BJ (cell line): ENCODE measurements at regions not wholly inside any gene's neighbourhood (a gene's known extent, or its start where the extent isn't known, plus 50 kb on each side); places are given as distances from the start of the nearest gene placed in this dataset.

ENCODE experiments used
- CTCF ChIA-PET: fragments of 350-600 bp; formaldehyde crosslinking; extraction: SDS; loops from one replicate; lab custom pipeline; 2021; ENCODE audit warnings: antibody characterized with exemption, inconsistent platforms; lab: Yijun Ruan, JAX
- POLR2A ChIA-PET: fragments of 300-600 bp; sonication (Branson Sonifier 250); formaldehyde crosslinking; extraction: SDS; loops from one replicate; lab custom pipeline; 2021; ENCODE audit warnings: antibody characterized with exemption; lab: Charles Lee
- DNase-seq: peaks from one replicate; pipeline ENCODE4 v3.0.0-alpha.2; 2011; ENCODE audit warnings: low read depth
- H3K27me3 ChIP-seq: 2 replicates; pipeline ENCODE4 v1.6.0; 2011; ENCODE audit warnings: low read length; ENCODE audit not compliant: control insufficient read depth, insufficient read depth
- H3K36me3 ChIP-seq: 2 replicates; pipeline ENCODE4 v1.5.1; 2011; ENCODE audit warnings: low read length; ENCODE audit not compliant: control insufficient read depth, insufficient read depth
- H3K4me3 ChIP-seq: 2 replicates; pipeline ENCODE4 v1.5.1; 2011; ENCODE audit warnings: low read depth, mild to moderate bottlenecking, control low read depth, low read length
- TF ChIP-seq, protein P1 (sequence below): IDR thresholded peaks from 2 replicates; pipeline ENCODE4 v1.5.1; 2011; ENCODE audit warnings: low read depth, mild to moderate bottlenecking, control low read depth, inconsistent platforms, low read length, moderate library complexity; ENCODE audit not compliant: insufficient read depth

DNA sequence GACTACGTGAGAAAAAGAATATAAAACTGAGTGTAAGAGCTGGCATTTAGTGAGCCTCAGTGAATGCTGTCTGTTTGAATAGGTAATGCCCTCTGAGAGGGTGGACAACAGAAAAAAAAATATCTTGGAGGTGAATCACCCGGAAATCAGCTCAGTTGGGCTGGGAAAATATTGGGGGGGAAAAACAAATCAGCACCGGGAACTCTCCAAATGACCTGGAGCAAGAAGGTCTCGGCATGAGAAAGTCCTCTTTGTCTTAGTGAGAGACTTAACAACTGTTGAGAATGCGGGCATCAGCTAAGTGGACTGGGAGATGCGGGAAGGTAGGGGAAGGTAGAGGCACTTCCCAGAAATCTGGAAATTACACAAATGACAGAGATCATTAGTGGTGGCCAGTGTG, 109.4 kb upstream of the POU3F3 start:
- ChIA-PET CTCF (no interaction called here), POLR2A (no interaction called here)
- DNase-seq: no peak
- H3K4me3 ChIP-seq: no peak overlapping the region
- H3K36me3 ChIP-seq: no peaks in the 10 kb centered on the region
- TF ChIP-seq, protein P1, sequence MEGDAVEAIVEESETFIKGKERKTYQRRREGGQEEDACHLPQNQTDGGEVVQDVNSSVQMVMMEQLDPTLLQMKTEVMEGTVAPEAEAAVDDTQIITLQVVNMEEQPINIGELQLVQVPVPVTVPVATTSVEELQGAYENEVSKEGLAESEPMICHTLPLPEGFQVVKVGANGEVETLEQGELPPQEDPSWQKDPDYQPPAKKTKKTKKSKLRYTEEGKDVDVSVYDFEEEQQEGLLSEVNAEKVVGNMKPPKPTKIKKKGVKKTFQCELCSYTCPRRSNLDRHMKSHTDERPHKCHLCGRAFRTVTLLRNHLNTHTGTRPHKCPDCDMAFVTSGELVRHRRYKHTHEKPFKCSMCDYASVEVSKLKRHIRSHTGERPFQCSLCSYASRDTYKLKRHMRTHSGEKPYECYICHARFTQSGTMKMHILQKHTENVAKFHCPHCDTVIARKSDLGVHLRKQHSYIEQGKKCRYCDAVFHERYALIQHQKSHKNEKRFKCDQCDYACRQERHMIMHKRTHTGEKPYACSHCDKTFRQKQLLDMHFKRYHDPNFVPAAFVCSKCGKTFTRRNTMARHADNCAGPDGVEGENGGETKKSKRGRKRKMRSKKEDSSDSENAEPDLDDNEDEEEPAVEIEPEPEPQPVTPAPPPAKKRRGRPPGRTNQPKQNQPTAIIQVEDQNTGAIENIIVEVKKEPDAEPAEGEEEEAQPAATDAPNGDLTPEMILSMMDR: no peak
- no peaks in the 10 kb centered on the region for H3K27me3 ChIP-seq

DNA sequence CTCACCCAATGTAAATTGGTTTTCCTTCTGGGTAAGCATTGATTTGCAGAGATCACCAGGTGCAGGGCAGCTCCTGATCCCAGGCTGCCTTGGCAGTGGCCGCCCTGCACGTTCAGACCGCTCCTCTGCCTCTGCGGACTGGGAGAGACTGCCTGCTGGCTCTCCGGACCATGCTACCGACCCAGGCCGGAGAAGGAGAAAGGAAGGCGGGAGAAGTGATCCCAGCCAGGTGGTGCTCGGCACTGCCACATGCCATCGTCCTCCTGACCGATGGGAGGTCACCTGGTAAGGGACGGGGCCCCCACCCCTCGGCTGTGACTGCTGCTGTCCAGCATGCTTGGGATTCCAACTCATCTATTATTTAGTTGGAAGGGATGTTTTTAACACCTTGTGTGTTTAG, 108.1 kb upstream of the POU3F3 start:
- POLR2A ChIA-PET: no interaction called here
- Histone ChIP-seq H3K4me3 (no peak overlapping the region), H3K36me3 (no peaks in the 10 kb centered on the region), H3K27me3 (no peaks in the 10 kb centered on the region)
- TF ChIP-seq, protein P1: no peak
- no peak for DNase-seq
- CTCF ChIA-PET: no interaction called here

DNA sequence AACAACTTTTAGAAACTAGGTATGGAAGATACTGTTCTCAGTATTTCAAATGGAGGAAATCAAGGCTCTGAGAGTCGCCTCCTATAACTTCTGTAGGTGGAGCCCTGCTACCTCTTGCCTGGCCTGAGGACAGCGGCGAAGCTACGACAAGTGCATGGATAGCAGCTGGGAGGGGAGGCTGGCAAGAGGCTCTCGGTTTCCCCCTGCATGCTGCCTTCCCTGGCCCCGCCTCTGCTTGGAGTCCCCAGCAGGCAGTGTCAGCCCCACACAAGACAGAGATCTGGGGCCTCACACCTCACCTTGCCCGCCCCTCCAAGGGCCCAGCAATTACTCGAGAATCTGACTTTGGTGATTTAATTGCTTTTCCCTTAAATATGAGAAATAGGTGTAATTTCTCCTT, 107.6 kb upstream of the POU3F3 start:
- ChIA-PET POLR2A (no interaction called here), CTCF (no interaction called here)
- H3K4me3 ChIP-seq: no peak overlapping the region
- DNase-seq: no peak
- no peaks in the 10 kb centered on the region for H3K27me3 ChIP-seq
- TF ChIP-seq, protein P1: no peak
- H3K36me3 ChIP-seq: no peaks in the 10 kb centered on the region

DNA sequence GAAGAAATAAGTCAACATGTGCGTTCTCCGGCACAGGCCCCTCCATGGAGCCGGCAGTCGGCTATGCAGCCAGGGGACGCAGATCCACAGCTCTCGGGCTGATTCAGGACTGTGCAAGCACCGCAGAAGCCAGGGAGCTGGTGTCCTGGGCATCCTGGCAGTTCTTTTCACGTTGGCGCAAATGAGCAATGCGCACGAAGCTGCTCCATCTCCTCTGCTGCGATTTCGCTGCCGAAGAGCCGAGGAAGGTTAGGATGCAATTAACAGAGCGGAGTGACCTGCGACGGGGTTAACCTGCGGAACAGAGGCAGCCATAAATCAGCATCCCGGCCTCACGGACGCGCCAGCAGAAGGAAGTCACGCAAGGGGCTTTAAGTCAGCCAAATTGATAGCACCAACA, 107.1 kb upstream of the POU3F3 start:
- POLR2A ChIA-PET: no interaction called here
- Histone ChIP-seq H3K36me3 (no peaks in the 10 kb centered on the region), H3K4me3 (no peak overlapping the region), H3K27me3 (no peaks in the 10 kb centered on the region)
- no peak for DNase-seq
- TF ChIP-seq, protein P1: no peak
- CTCF ChIA-PET: no interaction called here

DNA sequence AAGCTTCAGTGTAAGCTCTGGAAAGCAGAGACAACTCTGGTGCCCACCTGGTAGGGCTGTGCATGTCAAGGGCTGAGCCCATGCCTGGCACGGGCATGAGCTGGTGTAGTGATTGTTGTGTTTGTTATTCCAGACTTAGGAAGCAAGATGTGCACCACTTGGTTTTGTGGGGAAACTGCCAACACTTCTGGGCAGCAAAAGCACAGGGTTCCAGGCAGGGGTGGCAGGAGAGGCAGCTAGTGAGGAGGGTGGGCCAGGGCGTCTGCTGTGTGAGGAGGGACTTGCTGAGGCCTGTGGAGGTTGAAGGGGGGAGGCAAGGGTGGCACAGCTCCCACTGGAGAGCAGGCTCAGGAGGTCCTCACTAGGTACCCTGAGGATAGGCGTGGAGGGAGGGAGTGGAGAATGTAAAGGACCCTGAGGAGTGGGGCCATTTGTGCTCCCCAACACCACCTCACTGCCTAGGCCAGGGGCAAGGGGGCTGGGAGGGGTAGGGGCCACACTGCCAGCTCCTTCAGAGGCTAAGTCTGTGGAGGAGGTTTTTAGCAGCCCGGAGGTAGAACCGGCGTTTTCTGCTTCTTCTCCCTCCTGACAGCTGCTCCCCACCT, 104.0 kb upstream of the POU3F3 start:
- H3K27me3 ChIP-seq: no peaks in the 10 kb centered on the region
- H3K36me3 ChIP-seq: no peaks in the 10 kb centered on the region
- H3K4me3 ChIP-seq: no peak overlapping the region
- TF ChIP-seq, protein P1: no peak
- no peak for DNase-seq
- ChIA-PET CTCF (no interaction called here), POLR2A (no interaction called here)
